Fibroblast of villous mesenchyme (primary cell): ENCODE measurements at regions not wholly inside any gene's neighbourhood (a gene's known extent, or its start where the extent isn't known, plus 50 kb on each side); places are given as distances from the start of the nearest gene placed in this dataset.

Experiments used
- DNase-seq: peaks from one replicate; pipeline ENCODE4 v3.0.0-alpha.2; 2010; ENCODE audit warnings: low read depth
- H3K4me3 ChIP-seq: 2 replicates; pipeline ENCODE4 v1.5.1; 2011; ENCODE audit warnings: low read depth, mild to moderate bottlenecking, low read length
- CTCF ChIP-seq: IDR thresholded peaks from 2 replicates; pipeline ENCODE4 v1.5.1; 2012; ENCODE audit warnings: low read depth, mild to moderate bottlenecking, low read length; ENCODE audit not compliant: insufficient read depth

- H3K4me3 ChIP-seq, result no peak overlapping the region
- no peak for DNase-seq
- no peak for TF ChIP-seq CTCF
These were observed 596.9 kb upstream of the GRM7 start for GRCh38 chr3:6264036-6264435.

- DNase-seq, result no peak
- no peak overlapping the region for H3K4me3 ChIP-seq
- no peak for TF ChIP-seq CTCF
These were observed 596.0 kb upstream of the GRM7 start for GRCh38 chr3:6264906-6265305.

GRCh38 chr3:6266135-6266534 lies 594.8 kb upstream of the GRM7 start:
- no peak overlapping the region for H3K4me3 ChIP-seq

GRCh38 chr3:6273878-6274277 lies 587.0 kb upstream of the GRM7 start:
- DNase-seq, result no peak
- H3K4me3 ChIP-seq, result no peak overlapping the region
- no peak for TF ChIP-seq CTCF

More at GRCh38 chr3:6266135-6266534, 594.8 kb upstream of the GRM7 start:
- TF ChIP-seq CTCF, result no peak
- no peak for DNase-seq

- no peak for TF ChIP-seq CTCF
- no peak for DNase-seq
- no peak overlapping the region for H3K4me3 ChIP-seq
These were observed 579.3 kb upstream of the GRM7 start for GRCh38 chr3:6281662-6282061.

- no peak for DNase-seq
- H3K4me3 ChIP-seq, result no peak overlapping the region
- no peak for TF ChIP-seq CTCF
These were observed 578.0 kb upstream of the GRM7 start for GRCh38 chr3:6282918-6283317.

DNA sequence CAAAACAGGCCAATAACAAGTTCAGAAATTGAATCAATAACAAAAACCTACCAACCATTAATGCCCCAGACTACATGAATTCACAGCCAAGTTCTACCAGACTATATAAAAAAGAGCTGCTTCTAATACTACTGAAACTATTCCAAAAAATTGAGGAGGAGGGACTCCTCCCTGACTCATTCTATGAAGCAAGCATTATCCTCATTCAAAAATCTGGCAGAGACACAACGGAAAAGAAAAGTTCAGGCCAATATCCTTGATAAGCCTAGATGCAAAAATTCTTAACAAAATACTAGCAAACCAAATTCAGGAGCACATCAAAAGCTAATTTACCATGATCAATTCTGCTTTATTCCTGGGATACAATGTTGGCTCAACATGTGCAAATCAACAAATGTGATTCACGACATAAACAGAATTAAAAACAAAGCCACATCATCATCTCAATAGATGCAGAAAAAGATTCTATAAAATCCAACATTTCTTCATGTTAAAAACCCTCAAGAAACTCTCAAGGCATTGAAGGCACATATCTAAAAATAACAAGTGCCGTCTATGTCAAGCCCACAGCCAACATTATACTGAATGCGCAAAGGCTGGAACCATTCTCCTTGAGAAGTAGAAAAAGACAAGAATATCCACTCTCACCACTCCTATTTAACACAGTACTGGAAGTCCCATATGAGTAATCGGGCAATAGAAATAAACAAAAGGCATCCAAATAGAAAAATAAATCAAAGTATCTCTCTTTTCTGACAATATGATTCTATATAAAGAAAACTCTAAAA lies 573.6 kb upstream of the GRM7 start:
- no peak overlapping the region for H3K4me3 ChIP-seq
- no peak for TF ChIP-seq CTCF
- no peak for DNase-seq
